ENCODE measurements at regions not wholly inside any gene's neighbourhood (a gene's known extent, or its start where the extent isn't known, plus 50 kb on each side); places are given as distances from the start of the nearest gene placed in this dataset.
"Not testable (repeated sequence)": the region's sequence is repeated elsewhere in the genome, so short reads cannot be mapped to it uniquely, and the experiment has no call there.

DNA sequence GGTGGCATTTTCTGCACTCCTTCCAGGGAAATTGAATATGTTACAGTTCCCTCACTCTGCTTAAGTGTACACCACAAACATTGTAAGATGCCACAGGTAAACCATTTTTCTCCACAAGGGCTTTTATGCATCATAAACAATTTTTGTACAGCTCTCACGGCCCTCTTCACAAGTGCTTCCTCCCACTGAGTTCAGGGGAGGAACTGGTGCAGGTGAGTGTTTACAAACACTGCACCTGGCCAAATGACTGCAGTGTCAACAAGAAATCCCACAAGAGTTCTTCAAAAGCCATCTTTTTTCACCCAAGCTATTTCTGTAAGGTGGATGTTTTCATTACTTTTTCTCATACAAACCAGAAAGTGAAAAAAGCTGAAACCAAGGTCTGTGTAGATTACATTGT lies 973.2 kb downstream of the AACS start:
- DNase-seq: no peak

DNA sequence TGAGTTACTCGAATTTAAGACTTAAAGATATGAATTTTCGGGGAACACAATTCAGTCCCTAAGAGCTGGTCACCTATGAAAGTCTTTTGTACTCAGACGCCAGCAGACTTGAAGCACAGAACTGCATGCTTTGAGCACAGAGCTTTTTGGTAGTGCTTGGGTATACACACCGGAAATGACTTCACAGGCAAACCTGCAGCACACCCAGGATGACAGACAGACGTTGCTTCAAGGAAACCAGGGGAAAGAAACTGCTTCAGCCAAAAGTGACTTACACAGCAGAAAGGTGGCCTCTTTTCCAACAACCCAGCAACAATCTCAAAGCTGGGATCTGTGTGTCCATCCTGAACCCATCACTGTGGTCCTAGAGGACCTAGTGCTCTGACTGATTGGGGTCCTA lies 975.1 kb downstream of the AACS start:
- no peak for DNase-seq

GRCh38 chr12:126042286-126042685 lies 977.1 kb downstream of the AACS start:
- DNase-seq: no peak

DNA sequence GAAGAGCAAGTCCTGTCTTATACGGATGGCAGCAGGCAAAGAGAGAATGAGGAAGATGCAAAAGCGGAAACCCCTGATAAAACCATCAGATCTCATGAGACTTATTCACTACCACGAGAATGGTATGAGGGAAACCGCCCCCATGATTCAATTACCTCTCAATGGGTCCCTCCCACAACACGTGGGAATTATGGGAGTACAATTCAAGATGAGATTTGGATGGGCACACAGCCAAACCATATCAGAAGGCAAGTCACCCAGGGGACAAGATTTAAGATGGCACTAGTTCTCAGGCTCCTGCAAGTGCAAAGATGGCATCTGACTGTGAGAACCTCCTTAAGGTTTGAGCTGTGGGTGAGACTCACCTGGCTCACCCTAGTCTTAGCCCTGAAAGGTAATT lies 984.3 kb downstream of the AACS start:
- not testable (repeated sequence) for DNase-seq

DNA sequence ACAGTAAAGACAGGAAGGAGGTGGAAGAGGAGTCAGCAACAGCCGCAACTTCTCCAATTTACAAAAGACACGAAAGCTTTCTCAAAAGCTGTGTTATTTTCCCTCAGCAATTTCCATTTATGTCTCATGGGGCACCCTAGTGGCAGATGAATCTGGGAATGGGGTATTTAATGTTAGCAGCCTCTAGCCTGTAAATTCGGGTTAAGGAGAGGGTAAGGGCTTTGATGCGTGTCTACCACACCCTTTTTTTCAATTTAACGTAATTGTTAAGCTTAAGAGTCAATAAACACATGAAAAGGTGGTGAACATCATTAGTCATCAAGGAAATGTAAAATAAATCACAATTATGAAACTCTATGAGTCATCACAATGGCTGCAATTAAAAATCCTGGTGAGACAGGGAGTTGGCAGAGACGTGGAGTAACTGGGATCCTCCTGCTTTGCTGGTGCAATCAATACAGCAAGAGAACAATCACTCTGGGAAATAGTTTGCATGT lies 986.4 kb downstream of the AACS start:
- DNase-seq: no peak

- DNase-seq: no peak
These were observed 990.3 kb downstream of the AACS start for GRCh38 chr12:126055521-126055920.

DNA sequence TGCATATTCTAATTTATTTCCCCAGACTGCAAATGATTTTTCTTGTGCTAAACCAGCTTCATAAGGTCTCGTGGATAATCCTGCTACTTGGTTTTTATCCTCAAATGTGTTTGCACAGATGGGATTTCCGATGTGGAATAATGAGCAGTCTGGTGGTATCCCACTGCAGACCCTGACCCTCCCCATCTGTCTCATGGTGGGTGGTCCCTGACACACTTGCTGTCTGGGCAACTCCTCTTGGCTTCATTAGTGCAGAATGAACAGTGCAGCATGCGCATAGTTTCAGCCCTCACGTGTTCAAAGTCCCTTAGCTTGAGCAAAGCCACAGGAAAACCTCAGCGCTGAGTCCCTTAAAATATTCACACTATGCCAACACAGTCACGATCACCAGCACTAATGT lies 996.5 kb downstream of the AACS start:
- DNase-seq: peak; percentile 76

- DNase-seq: no peak
These were observed 998.8 kb downstream of the AACS start for GRCh38 chr12:126064028-126064427.

- peak; percentile 74 for DNase-seq
These were observed 1002.5 kb downstream of the AACS start for GRCh38 chr12:126067626-126068329.

DNA sequence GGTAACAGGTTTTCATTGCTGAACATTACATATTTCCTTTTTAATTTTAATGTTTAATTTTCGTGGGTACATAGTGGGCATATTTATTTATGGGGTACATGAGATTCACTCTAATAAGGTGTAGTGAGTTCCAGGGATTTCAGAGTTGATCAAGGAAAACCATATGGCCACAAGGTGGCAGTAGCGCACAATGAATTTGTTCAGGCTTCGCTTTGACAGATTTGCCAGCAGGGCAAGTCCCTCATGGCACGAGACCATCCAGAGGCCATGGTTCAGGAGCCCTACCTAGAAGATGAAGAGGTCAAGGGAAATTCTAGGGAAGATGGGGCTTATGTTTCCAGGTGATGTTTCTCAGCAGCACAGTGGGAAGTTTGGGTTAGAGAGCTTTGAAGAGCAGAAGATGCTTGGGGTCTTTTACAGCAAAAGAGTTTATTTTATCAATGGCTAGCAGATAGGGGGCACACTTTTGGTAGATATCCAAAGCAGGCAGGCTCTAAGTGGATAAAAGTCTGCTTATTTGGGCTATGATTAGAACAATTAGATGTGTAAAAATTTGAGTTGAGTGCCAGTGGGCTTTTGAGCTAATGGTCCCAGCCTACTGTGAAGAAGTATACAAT lies 1004.4 kb downstream of the AACS start:
- peak; percentile 77 for DNase-seq

DNA sequence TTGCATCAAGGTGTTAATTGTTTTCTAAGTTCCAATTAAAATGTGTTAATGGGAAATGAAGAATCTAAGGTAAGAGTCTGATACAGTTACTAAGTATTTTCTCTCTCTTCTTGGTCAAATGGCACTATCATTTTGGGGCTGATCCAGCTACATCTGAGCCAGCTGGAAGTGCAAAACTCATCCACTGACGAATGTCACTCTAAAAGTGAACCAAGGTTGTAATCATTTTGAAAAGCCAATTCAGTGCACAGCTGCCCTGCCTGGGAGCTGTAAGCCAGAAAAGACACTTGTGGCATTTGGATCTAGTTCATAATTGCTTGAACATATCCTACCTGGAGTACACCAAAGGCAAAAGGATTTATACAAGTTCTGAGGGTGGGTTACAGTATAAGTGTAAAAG lies 1011.3 kb downstream of the AACS start:
- no peak for DNase-seq

- DNase-seq: no peak
These were observed 1018.7 kb downstream of the AACS start for GRCh38 chr12:126083926-126084325.

DNA sequence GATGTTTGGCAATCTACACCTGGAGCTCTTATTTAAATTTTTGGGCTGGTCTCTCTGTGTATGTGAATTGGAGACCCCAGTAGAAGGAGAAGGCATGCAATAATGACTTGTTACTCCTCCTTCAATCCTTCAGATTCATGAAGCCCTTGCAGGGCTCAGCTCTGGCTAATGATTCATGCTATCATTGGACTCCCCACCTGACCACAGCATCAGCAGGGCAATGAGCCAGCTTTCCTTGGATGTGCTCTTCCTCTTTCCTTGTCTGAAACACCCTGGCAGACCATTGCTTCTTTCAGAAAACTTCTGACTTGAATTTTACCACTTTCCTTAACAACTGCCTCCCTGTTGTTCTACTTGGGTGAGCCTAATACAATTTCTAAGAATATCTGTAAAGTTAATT lies 1019.2 kb downstream of the AACS start:
- DNase-seq: no peak

DNA sequence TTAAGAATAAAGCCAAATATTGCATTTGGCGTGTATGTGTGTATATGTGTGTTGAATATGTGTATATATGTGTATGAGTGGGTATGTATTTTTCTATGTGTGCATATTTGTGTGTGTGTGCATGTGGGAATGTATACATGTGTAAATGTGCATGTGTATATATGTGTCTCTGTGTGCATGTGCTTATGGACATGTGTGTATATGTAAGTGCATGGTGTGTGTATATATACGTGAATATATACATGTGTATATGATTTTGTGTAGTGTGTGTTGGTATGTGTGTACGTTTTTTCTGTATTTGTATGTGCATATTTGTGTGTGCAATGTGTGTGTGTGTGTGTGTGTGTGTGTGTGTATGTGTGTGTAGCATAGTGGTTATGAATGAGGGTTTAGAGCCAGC lies 1021.0 kb downstream of the AACS start:
- DNase-seq: no peak

- DNase-seq: no peak
These were observed 1022.5 kb downstream of the AACS start for GRCh38 chr12:126087692-126088091.

DNA sequence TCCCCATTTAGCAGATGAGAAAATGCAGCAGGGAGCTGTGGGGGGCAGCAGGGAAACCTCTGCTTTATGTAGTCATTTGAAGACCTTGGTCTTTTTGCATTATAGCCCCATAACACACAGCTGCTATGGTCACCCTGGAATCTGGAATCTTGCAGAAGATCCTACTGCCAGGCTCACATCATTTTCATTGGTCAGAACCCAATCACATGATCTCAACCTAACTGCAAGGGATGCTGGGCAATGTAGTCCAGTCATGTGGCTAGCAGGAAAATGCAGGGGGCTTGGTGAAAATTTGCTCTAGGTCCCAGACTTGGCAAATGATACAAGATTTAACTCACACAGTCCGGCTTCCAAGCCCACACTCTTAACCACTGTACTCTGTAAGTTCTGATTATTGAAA lies 1028.7 kb downstream of the AACS start:
- DNase-seq: peak; percentile 45

DNA sequence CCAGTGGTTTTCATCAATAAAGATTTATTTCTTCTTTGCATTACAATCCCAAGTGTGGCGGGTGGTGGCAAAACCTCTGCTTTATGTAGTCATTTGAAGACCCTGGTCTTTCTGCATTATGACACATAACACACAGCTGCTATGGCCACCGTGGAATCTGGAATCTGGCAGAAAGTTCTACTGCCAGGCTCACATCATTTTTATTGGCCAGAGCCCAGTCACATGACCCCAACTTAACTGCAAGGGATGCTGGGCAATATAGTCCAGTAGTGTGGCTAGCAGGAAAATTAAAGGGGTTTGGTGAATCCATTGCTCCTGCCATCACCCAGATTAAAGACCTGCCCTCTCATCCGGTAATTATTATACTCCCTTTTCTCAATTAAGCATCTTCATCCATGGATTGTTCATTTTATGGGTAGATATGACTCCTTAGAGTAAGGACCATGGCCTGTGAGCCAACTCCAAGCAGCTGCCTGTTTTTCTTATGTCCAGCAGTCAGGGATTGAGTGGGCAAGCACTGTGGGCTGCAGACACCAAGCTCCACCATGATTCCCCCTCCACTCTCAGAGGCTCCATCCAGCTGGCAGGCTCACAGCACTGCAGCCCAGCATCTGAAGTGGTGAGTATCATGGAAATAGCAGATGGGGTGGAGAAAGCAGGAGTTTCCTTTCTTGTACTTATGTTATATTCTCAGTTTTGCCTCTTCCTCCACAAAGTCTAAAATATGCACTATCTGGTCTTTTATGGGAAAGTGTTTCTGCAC lies 1030.7 kb downstream of the AACS start:
- no peak for DNase-seq

- no peak for DNase-seq
These were observed 1041.5 kb downstream of the AACS start for GRCh38 chr12:126106706-126107105.

- no peak for DNase-seq
These were observed 1042.4 kb downstream of the AACS start for GRCh38 chr12:126107659-126108058.

DNA sequence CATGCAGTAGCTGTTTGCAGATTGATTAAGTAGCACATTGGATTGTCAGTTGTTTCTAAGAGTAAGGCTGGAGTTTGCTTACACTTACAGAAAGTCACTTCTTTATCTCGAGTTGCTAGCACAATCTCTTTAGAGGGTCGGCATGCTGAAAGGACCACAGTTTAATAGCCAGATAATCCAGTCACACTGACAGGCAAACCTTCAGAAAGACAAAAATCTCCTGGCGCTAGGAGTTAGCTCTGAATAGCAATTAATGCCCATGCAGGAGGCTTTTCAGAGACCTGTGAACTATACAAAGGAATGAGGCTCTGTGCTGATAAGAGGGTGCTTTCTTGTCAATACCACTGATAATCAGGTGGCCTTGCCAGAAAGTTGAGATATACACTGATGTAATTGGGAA lies 1043.0 kb downstream of the AACS start:
- DNase-seq: no peak

DNA sequence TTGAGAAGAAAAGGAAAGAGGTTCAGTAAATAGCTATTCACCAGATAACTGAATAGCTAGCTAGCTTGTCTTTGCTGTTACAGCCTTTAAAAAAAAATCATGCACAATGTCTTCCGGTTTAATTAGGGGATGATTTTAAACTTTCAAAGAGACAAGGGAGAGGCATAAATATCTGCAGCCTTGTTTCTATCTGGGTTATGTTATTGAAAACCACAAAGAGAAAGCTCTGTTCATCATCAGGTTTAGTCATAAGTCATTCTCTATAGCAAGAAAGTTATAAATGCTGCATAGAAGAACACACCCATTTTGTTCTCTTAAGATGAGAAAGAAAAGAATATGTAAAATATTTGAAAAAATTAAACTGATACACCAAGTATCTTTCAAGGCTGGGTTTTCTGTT lies 1046.9 kb downstream of the AACS start:
- no peak for DNase-seq

- no peak for DNase-seq
These were observed 1047.6 kb downstream of the AACS start for GRCh38 chr12:126112849-126113248.

DNA sequence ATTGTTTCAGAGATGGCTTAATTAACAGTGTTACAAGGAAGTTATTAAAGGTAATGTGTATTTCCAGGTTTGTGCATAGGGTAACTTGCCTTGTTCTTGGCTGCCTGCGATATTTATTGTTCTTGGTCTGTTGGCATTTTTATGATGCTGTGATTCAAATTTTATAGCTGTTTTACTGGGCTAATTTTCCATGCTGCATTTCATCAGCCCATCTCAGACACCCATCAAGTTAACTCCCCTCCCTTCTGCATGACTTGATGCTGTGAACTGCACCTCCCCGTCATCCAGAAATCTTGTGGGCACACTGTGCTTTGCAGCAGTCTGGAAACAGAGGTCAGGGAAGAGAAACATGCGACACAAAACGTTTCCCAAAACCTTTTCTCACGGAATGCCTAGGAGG lies 1049.2 kb downstream of the AACS start:
- DNase-seq: no peak

DNA sequence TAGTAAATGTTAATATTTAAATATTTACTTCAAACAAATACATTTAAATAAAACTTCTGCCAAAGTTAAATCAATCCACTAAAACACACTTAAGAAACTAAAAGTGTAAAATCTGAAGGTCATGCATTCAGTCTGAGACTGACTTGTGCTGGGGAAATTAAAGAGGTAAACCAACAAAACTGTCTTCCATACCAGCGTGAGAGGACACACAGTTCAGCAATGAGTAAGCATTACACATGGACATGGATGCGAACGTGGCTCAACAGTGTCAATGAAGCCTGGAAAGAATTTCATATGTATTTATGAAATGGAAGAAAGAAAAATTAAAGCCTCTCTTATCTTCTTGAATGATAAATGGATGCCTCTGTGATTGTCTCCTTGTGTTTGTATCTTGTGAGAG lies 1052.3 kb downstream of the AACS start:
- no peak for DNase-seq

Measured in retina (tissue), 1 donor.